GM19043 (cell line): ENCODE measurements at regions not wholly inside any gene's neighbourhood (a gene's known extent, or its start where the extent isn't known, plus 50 kb on each side); places are given as distances from the start of the nearest gene placed in this dataset.
"Not testable (repeated sequence)": the region's sequence is repeated elsewhere in the genome, so short reads cannot be mapped to it uniquely, and the experiment has no call there.

Experiments used
- ATAC-seq: cut with Tn5 transposase; IDR thresholded peaks from one replicate; pipeline ENCODE4 v1.9.1; 2021; ENCODE audit warnings: low read depth; ENCODE audit not compliant: unreplicated experiment

DNA sequence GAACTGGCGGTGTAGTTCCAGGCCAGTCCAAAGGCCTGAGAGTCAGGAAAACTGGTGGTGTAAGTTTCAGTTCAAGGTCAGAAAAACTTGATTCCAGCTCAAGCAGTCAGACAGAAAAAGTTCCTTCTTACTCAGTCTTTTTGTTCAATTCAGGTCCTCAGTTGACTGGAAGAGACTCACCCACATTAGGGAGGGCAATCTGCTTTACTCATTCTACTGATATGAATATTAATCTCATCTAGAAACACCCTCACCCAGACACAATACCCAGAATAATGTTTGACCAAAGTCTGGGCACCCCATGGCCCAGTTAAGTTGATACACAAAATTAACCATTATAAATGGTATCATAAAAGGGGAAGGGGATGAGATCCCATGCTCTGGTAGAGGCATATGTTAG is 50.1 kb upstream of the LTA4H start:
- no peak for ATAC-seq

DNA sequence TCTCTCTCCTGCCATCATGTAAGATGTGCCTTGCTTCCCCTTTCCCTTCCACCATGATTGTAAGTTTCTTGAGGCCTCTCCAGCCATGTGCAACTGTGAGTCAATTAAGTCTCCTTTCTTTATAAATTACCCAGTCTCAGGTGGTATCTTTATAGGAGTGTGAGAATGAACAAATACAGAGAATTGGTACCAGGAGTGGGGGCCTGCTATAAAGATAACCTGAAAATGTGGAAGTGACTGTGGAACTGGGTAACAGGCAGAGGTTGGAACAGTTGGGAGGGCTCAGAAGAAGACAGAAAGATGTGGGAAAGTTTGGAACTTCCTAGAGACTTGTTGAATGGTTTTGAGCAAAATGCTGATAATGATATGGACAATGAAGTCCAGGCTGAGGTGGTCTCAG is 50.8 kb upstream of the LTA4H start:
- not testable (repeated sequence) for ATAC-seq

DNA sequence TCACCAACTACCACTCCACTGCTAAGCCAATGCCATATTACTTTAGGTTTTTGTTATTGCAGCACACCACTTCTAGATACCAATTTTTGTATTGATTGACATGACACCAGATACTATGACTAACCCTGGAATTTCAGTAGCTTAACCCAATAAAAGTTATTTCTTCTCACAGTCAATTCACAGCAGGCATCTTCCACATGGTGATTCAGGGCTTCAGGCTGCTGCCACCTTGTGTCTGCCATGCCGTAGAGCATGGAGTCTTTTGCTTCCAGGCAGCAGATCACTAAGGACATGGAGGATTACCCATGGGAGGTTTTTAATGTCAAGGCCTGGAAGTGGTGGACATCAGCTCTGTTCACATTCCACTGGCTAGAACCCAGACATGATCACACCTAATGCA is 56.4 kb upstream of the LTA4H start:
- no peak for ATAC-seq

DNA sequence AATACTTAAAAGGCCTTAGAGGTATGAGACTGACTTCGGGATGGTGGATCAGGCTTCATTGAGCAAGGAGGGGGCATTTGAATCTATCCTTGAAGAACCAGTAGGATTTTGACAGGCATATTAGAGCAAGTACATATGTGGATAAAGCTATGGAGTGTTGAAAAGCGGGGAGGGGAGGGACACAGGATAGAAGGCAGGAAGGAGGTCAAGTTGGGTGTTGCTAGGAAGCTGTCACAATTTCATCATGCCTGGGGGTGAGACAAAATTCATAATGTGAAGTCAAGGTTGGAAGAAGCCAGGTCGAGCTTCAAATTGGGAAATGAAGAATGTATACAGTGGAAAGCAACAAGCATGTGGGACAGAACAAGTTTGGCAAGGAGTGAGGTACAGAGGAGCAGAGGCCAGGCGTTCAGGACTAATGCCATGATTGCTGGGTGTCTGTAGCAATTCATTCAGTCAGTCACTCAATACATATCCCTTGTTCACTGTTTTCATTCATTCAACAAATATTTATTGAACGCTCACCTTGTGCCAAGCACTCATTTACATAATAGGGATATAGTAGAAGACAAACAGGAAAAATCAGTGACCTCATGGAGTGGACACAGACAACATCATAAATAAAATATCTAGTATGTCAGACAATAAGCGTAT is 58.3 kb upstream of the LTA4H start:
- no peak for ATAC-seq

DNA sequence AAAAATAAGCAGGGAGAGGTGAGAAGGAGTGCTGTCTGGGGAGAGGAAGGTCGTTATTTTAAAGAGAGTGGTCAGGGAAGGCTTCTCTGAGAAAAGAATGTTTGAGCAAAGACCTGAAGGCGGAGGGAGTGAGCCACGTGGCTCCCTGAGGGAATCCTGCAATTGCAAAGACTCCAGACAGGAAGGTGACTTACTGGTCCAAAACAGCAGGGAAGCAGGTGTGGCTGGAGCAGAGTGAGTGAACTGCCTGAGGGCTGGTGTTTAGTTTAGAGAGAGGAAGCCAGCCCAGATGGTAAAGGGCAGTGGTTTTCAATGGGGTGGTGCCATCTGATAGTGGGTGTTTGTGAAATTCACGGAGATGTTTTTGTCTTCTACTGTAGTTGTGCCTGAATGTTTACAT is 58.8 kb upstream of the LTA4H start:
- no peak for ATAC-seq

DNA sequence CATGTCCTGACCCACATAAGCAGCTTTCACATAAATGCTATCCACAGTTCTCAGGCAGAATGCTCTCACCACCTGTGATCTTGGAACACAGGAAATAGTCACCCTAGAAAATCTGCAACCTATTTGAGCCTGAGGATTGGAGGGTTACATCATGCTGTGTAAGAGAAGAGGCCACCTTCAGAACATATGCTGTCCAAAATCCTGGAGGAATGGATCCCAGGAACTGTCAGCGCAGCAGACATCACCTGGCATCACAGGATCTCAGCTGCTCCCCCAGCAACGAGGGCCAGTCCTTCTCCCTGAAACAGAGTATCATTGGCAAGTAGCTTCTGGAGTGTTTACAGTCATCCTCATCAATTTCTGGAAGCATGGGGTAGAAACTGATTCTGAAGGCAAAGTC is 63.2 kb upstream of the LTA4H start:
- no peak for ATAC-seq

DNA sequence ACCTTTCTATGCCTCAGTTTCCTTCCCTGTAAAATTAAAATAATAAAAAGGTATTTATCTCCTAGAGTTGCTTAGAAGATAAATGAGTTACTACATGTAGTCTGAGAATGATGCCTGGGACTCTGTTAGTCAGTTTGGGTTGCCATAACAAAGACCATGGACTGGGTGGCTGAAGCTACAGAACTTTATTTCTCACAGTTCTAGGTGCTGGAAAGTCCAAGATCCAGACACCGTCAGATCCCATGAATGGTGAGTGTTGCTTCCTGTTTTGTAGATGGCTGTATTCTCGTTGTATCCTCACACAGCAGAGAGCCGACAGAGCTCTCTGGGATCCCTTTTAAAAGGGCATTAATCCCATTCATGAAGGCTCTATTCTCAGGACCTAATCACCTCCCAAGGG is 64.0 kb upstream of the LTA4H start:
- no peak for ATAC-seq

DNA sequence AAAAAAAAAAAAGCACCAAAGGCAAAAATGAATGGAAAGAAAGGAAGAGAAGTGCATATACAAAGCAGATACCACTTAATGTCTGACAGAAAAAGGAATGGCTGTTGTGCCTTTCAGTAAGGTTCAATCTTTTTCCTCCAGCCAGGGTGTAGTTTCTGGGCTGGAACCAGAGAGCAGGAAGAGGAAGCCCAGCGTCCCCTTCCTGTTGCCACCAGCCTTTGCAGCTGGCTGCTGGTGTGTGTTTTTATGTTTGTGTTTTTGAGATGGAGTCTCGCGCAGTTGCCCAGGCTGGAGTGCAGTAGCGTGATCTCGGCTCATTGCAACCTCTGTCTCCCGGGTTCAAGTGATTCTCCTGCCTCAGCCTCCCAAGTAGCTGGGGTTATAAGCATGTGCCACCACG is 64.6 kb upstream of the LTA4H start:
- no peak for ATAC-seq

DNA sequence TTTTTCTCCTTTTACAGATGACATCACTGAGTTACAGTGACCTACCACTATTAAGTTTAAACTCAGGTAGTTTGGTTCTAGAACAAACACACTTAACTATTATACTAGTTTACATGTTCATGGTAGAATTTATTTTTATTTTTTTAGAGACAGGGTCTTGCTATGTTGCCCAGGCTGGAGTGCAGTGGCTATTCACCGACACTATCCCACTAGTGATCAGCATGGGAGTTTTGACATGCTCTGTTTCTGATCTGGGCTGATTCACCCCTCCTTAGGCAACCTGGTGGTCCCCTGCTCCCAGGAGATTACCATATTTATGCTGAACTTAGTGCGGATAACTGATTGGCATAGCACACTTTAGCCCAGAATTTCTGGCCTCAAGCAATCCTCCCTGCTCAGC is 66.4 kb upstream of the LTA4H start:
- ATAC-seq = no peak

DNA sequence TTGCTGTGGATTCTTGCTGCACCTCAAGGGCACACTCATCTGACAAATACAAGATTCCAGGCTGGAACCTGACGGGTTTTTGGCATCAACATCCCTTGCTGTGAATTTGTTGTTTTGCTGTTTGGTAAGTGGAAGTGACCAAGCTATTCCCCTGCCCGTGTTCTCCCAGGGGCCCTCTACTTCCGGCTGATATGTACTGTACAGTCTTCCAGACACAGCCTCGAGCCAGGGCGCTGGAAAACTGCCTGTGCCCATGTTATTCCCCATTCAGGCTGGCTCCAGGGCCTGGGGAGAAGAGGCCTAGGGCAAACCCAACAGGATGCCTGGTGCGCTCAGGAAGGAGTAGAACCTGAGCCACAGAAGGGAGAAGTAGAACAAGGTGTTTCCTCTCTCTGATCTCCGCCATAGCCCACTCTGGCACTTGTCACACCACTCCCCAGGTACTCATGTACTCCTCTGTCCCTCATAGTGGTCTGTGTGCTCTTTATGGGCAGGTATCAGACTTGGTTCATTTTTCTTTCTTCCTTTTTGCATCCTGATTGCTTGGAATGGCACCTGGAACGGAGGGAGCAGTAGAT is 67.8 kb upstream of the LTA4H start:
- no peak for ATAC-seq

DNA sequence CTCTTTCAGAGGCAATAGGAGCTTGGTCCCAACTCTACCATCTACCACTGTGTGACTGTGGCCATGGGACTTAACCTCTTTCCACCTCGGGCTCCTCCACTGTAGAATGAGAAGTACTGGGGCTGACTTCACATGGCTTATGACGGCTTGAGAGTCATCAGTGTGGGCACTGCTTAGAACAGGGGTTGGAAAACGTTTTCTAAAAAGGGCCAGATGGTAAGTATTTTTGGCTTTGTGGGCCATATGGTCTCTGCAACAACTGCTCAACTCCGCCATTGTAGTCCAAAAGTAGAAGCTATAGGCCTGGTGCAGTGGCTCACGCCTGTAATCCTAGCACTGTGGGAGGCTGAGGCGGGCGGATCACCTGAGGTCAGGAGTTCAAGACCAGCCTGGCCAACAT is 69.2 kb upstream of the LTA4H start:
- ATAC-seq = no peak

DNA sequence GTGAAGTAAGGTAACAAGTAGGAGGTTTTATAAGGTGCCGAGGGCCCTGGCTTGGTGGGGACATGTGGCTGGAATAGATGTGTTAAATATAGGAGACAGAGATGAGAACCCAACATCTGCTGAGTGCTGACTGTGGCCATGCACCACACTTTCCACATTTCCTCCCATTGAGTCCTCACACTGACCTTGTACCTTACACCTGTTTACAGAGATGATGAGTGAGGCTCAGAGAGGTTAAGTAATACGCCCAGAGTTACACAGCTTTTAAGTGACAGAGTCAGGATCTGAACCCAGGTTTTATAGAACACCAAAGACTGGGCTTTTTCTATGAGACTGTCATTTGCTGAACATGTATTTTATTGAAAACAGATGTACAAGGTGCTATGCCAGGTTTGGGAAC is 70.8 kb upstream of the LTA4H start:
- ATAC-seq = no peak

DNA sequence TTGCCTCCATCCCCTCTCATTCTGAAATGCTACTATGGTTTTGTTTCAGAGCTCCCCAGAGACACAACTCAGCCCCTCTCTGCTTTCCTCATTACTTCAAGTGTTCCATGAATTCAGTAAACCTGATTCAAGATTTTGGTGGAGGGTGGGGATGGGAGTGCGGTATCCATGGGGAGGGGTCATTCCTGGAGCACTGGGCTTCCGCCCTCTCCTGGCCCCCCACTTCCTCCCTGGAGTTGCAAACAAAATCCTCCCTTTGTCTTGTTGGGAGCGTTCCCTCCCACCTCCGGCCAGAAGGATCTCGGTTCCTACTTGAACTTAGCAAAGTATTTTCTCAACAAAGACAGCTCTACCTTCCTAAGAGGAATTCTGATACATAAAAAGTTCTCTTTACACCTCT is 71.8 kb upstream of the LTA4H start:
- ATAC-seq = no peak

DNA sequence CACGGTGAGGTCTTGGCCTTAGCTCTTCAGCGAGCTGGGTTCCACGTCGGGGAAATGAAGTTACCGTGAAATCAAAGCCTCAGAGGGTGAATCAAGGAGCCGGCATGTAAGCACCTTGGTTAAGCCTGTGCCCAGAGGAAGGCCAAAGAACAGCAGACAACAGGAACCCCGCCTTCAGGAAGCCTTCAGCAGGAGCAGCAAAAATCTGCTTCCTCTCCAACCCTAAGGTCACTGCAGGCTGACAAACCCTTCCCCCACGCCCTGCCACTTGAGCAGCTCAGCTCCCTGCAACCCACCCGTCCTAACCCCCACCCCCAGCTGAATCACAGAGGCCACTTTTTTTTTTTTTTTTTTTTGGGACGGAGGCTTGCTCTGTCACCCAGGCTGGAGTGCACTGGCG is 72.9 kb upstream of the LTA4H start:
- no peak for ATAC-seq

DNA sequence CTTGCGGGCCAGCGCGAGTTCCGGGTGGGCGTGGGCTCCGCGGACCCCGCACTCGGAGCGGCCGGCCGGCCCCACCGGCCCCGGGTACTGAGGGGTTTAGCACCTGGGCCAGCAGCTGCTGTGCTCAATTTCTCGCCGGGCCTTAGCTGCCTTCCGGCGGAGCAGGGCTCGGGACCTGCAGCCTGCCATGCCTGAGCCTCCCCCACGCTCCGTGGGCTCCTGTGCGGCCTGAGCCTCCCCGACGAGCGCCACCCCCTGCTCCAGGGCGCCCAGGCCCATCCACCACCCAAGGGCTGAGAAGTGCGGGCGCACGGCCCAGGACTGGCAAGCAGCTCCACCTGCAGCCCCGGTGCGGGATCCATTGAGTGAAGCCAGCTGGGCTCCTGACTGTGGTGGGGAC is 73.6 kb upstream of the LTA4H start:
- not testable (repeated sequence) for ATAC-seq

DNA sequence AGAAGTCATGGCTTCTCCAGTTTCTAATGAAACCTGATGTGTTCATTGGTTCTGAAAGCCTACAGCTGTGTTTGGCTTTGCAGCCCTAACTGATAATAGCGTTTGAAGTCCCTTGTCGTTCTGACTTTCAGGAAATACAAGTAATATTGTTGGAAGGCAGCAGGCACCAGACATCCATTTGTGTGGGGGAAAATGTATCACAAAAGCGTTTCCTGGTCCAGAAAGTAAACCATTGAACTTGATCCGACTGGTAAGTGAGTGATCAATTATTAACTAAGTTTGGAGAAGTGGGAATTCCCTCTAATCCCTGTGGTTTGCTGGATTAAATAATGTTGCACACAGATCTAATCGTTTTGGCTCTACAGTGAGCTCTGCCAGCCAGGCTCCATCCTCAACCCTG is 77.3 kb upstream of the LTA4H start:
- ATAC-seq = no peak

DNA sequence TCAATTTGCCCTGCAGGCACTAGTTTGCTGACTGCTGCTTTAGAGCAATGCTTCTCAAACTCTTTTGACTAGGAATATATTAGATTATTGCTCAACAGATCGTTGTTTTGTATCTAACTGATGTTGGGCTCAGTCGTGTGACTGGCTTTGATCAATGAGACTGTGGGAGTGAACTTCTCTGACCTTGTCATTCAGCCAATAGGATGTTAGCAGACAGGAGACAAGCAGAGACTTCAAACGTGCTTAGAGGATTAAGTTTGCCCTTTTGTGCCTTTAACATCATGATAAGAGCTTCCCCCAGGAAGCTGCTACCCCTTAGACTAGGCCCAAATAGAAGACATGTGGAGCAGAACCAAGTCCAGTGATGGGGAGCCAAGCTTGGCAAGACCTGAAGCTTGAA is 76.7 kb upstream of the ELK3 start:
- ATAC-seq = no peak

DNA sequence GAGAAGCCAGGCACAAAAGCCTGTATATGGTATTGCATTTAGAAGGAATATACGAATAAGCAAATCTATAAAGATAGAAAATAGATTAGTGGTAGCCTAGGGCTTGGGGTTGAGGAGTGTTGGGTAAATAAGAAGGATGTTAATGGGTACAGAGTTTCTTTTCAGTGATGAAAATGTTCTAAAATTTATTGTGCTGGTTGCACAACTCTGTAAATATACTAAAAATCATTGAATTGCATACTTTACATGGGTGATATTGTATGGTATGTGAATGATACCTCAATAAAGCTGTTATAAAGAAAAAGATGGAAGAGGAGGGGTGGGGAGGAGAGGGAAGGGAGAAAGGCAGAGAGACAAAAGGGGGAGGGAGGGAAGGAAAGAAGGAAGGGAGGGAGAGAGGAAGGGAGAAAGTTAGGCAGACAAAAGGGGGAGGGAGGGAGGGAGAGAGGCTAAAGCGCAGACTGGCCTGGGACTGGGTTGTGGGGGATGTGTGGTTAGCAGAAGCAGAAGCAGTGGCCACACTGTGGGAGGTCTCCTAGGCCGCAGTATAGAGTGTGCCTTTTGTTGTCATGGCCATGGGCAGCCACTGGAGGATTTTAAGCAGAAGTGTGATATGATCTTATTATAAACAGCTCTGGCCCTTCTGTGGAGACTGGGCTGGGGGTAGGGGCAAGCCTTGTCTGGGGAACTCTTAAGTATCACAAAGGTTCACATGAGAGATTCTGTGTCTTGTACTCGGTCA is 73.6 kb upstream of the ELK3 start:
- peak; percentile 64 for ATAC-seq

DNA sequence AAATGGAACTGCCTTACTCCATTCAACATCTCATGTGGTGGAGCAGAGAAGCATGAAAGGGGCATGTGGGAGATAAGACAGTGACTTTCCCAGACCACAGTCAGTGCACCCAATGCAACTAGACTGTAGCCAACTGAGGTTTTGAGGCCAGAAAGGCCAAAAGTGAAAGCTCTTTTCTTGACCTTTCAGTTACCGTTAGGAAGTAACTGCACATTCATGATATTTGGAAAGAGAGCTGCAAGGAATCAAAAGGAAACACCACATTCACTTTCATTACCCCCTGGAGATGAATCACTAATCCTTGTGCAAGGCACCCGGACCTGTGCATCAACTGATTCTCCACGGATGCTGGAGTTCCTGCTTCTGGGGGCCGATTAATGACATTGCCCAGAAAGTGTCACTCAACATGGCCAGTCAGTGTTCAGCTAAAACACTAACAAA is 72.9 kb upstream of the ELK3 start:
- peak; percentile 45 for ATAC-seq

DNA sequence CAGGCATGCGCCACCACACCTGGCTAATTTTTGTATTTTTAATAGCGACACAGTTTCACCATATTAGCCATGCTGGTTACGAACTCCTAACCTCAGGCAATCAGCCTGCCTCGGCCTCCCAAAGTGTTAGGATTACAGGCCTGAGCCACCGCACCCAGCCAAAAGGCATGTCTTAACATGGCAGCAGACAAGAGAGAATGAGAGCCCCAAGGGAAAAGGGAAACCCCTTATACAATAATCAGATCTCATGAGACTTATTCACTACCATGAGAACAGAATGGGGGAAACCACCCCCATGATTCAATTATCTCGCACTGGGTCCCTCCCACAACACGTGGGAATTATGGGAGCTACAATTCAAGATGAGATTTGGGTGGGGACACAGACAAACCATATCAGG is 65.9 kb upstream of the ELK3 start:
- not testable (repeated sequence) for ATAC-seq

DNA sequence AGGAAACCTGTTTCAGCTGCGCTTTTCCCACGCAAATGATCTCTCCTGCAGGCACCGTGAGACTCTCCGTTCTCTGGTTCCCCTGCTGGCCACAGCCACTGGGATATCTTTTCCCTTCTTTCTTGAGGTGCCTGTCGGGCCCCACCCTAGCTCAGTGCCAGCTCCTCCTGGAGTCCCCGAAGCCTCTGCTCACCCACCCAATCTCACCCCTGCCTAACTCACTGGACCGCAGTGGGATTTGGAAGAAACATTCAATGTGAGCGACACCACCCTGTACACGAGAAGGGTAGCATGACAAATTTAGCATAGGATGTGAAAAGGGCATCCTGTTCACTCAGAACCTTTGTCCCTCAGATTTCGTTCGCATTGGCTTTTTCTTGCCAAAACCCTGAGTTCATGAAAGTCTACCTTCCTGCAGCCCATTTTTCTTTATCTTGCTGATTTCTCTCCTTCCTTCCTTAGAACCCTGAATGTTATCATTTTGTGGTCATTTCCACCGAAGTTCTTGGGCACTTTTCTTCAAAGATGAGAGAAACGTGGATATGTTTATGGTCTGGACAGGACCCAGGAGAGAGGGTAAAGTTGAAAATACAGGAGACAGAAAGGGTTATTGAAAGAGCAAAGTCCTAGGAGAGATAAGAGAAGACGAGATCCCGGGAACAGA is 63.6 kb upstream of the ELK3 start:
- ATAC-seq = no peak
